Prostate gland (tissue), 2 donors: ENCODE measurements at regions not wholly inside any gene's neighbourhood (a gene's known extent, or its start where the extent isn't known, plus 50 kb on each side); places are given as distances from the start of the nearest gene placed in this dataset.

Experiments used
- DNase-seq: peaks from one replicate; pipeline ENCODE4 v3.0.0-alpha.2; 2019; ENCODE audit warnings: low spot score
- H3K27ac ChIP-seq, 2 donors: fragments of 200-600 bp; sonication (generic); 2 replicates each; pipeline ENCODE4 v1.5.1; 2017 to 2019
- H3K27me3 ChIP-seq: fragments of 200-600 bp; sonication (generic); replicated peaks from 2 replicates; pipeline ENCODE4 v1.5.1; 2019; ENCODE audit not compliant: insufficient read depth
- H3K36me3 ChIP-seq, 2 donors: fragments of 200-600 bp; sonication (generic); 1 replicate in 1 of 2; 2 replicates in 1 of 2; pipeline versions ENCODE4 v1.5.1 to v1.8.1; 2017 to 2019
- H3K4me1 ChIP-seq: fragments of 200-600 bp; sonication (generic); replicated peaks from 2 replicates; pipeline ENCODE4 v1.5.1; 2019
- H3K4me3 ChIP-seq, 2 donors: fragments of 200-600 bp; sonication (generic); 2 replicates each; pipeline ENCODE4 v1.5.1; 2017 to 2019
- H3K9me3 ChIP-seq: fragments of 200-600 bp; sonication (generic); 2 replicates; pipeline ENCODE4 v1.5.1; 2017
- POLR2A ChIP-seq: fragments of 450-650 bp; IDR thresholded peaks from one replicate; pipeline ENCODE4 v1.6.1; 2016; ENCODE audit warnings: antibody characterized with exemption, mild to moderate bottlenecking
- POLR2AphosphoS5 ChIP-seq: sonication (generic); formaldehyde crosslinking; IDR thresholded peaks from one replicate; pipeline ENCODE4 v1.6.1; 2017; ENCODE audit warnings: antibody characterized with exemption
- WGBS: methylation state at CpG from one replicate; pipeline ENCODE4 v1.1.5; 2018; 5-methylcytosine and 5-hydroxymethylcytosine counted together
- intact Hi-C: fragments of 100-400 bp; cut with DNase I; formaldehyde crosslinking; loops from one replicate; pipeline ENCODE4 v1.14.2; 2022
- TF ChIP-seq, protein P1 (sequence below), 4 experiments: fragments of 200-600 bp in 2 of 4; fragments of 450-650 bp in 2 of 4; sonication (generic) in 2 of 4; IDR thresholded peaks; 1 replicate in 3 of 4; 2 replicates in 1 of 4; pipeline ENCODE4 v1.5.1; 2016 to 2019; ENCODE audit warnings: antibody characterized with exemption in 4 of 4, mild to moderate bottlenecking in 2 of 4, moderate library complexity in 2 of 4

DNA sequence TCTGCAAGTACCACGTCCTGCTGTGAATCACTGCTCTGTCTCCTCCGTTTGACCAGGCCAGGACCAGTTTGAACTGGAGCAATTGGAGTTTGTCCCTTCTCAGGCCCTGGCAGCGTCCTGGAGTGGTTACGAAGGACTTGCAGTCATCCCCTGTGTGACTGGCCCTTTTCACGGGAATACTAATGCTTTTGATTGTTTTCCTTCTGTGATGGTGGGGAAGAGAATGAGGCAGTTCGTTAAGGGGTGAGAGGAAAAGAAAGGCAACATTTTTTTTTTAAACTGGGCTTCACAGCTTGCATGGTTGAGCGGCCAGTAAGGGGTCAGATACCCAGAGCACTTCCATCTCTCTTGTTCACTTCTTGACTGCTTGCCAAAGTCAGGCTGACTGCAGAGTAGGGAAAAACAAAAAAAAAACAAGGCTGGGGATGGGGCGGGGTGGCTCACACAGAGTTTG is 153.5 kb upstream of the STK32A start:
- 66% methylated on average over 8 of the region's 8 CpGs for WGBS
- H3K27ac ChIP-seq = no peak overlapping the region
- H3K36me3 ChIP-seq = no peaks in the 10 kb centered on the region
- TF ChIP-seq POLR2AphosphoS5 (no peak), POLR2A (no peak)
- TF ChIP-seq, protein P1, sequence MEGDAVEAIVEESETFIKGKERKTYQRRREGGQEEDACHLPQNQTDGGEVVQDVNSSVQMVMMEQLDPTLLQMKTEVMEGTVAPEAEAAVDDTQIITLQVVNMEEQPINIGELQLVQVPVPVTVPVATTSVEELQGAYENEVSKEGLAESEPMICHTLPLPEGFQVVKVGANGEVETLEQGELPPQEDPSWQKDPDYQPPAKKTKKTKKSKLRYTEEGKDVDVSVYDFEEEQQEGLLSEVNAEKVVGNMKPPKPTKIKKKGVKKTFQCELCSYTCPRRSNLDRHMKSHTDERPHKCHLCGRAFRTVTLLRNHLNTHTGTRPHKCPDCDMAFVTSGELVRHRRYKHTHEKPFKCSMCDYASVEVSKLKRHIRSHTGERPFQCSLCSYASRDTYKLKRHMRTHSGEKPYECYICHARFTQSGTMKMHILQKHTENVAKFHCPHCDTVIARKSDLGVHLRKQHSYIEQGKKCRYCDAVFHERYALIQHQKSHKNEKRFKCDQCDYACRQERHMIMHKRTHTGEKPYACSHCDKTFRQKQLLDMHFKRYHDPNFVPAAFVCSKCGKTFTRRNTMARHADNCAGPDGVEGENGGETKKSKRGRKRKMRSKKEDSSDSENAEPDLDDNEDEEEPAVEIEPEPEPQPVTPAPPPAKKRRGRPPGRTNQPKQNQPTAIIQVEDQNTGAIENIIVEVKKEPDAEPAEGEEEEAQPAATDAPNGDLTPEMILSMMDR (IDR thresholded peaks at IDR 0.05) = no peak
- H3K9me3 ChIP-seq = no peaks in the 10 kb centered on the region
- intact Hi-C loops = no loop called here
- H3K4me3 ChIP-seq = no peak overlapping the region
- DNase-seq = no peak
- no peaks in the 10 kb centered on the region for H3K27me3 ChIP-seq
- H3K4me1 ChIP-seq = no peaks in the 10 kb centered on the region

GRCh38 chr5:147084702-147085101 is 150.1 kb upstream of the STK32A start:
- WGBS = 64% methylated on average over 1 of the region's 1 CpG

DNA sequence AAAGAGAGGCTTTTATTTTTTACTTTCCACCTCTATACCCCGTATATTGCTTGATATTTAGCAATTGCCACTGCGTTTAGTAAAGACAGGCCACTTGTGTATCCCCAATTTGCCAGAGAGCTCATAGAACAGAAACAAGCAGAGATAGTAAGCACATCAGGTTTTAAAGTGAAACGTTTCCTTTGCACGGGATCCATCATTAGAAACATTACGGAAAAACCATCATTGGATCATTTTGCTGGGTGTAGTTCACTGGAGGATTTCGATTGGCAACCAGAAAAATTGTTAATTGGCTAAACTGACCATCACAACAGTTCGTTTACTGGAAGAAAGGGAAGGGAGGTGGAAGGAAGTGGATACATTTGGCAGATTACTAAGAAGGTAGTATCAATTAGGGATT is 149.4 kb upstream of the STK32A start:
- intact Hi-C loops = no loop called here
- TF ChIP-seq POLR2A = no peak
- no peak for TF ChIP-seq POLR2AphosphoS5
- TF ChIP-seq, protein P1 (IDR thresholded peaks at IDR 0.05) = no peak
- Histone ChIP-seq H3K9me3 (no peaks in the 10 kb centered on the region), H3K27me3 (no peaks in the 10 kb centered on the region), H3K36me3 (no peaks in the 10 kb centered on the region), H3K4me3 (no peak overlapping the region), H3K4me1 (no peaks in the 10 kb centered on the region), H3K27ac (no peak overlapping the region)
- WGBS = 87% methylated on average over 7 of the region's 7 CpGs
- DNase-seq = no peak

More at GRCh38 chr5:147084702-147085101, 150.1 kb upstream of the STK32A start:
- no peak for DNase-seq
- Histone ChIP-seq H3K4me3 (no peak overlapping the region), H3K27me3 (no peaks in the 10 kb centered on the region), H3K4me1 (no peaks in the 10 kb centered on the region), H3K27ac (no peak overlapping the region), H3K9me3 (no peaks in the 10 kb centered on the region), H3K36me3 (no peaks in the 10 kb centered on the region)
- TF ChIP-seq, protein P1 (IDR thresholded peaks at IDR 0.05) = no peak
- TF ChIP-seq POLR2AphosphoS5 (no peak), POLR2A (no peak)
- intact Hi-C loops = no loop called here

DNA sequence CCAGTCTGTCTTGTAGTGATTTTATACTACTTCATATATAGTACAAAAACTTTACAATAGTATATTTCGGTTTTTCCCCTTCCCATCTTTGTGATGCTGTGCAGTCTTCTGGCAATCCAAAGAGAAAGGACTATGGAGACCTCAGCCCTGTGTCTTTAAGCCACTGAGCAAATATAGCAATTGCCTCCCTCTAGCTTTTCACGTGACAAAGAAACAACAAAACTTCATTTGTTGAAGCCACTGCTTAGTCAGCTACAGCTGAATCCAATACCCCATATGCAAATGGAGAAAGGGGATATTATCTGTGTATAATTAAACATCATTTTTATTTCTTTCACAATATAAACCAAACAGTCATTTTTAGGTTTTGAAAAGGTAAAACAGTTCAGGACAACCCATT is 142.8 kb upstream of the STK32A start:
- no peaks in the 10 kb centered on the region for H3K4me1 ChIP-seq
- WGBS = 41% methylated on average over 2 of the region's 2 CpGs
- no peak overlapping the region for H3K27ac ChIP-seq
- TF ChIP-seq POLR2A (no peak), POLR2AphosphoS5 (no peak)
- TF ChIP-seq, protein P1 (IDR thresholded peaks at IDR 0.05) = no peak
- H3K9me3 ChIP-seq = no peaks in the 10 kb centered on the region
- no peaks in the 10 kb centered on the region for H3K36me3 ChIP-seq
- intact Hi-C loops = no loop called here
- no peak overlapping the region for H3K4me3 ChIP-seq
- DNase-seq = no peak
- no peaks in the 10 kb centered on the region for H3K27me3 ChIP-seq

DNA sequence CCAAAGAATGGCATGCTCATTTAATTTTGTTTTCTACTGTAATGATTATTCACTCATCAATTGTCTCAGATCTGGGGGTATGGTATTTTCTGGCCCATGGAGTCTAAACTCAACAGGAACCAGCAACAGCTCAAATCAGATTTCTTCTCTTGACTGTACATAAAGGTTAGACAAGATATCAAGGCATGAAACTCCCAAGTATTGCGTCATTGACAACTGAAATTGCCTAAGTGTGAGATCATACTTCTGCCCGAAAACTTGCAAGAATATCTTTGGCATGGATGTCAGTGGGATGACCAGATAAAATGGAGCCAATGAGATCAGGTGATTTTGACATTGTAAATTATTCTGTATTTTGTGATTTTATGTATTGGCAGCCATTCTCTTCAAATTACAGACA is 141.7 kb upstream of the STK32A start:
- Histone ChIP-seq H3K4me1 (no peaks in the 10 kb centered on the region), H3K36me3 (no peaks in the 10 kb centered on the region), H3K9me3 (no peaks in the 10 kb centered on the region), H3K27me3 (no peaks in the 10 kb centered on the region), H3K27ac (no peak overlapping the region), H3K4me3 (no peak overlapping the region)
- 81% methylated on average over 2 of the region's 2 CpGs for WGBS
- intact Hi-C loops = no loop called here
- no peak for DNase-seq
- TF ChIP-seq, protein P1 (IDR thresholded peaks at IDR 0.05) = no peak
- TF ChIP-seq POLR2AphosphoS5 (no peak), POLR2A (no peak)
